Neural cell (in vitro differentiated cells): ENCODE measurements at regions not wholly inside any gene's neighbourhood (a gene's known extent, or its start where the extent isn't known, plus 50 kb on each side); places are given as distances from the start of the nearest gene placed in this dataset.

Experiments
- H2AFZ ChIP-seq: fragments of 200-600, 300-800 bp; sonication (generic), shearing (Covaris generic); 2 replicates; pipeline ENCODE4 v1.6.0; 2014; ENCODE audit warnings: low read depth, mild to moderate bottlenecking, antibody characterized with exemption, low read length, moderate library complexity
- H3F3A ChIP-seq: fragments of 200-600 bp; shearing (Covaris generic); 2 replicates; pipeline ENCODE4 v1.6.1; 2016; ENCODE audit warnings: mild to moderate bottlenecking, moderate library complexity, mixed read lengths, antibody characterized with exemption, low read length; ENCODE audit not compliant: insufficient read depth, poor library complexity, severe bottlenecking
- H3K27ac ChIP-seq: fragments of 200-600, 300-800 bp; sonication (generic), shearing (Covaris generic); 2 replicates; pipeline ENCODE4 v1.5.1; 2014; ENCODE audit warnings: mild to moderate bottlenecking, low read length, moderate library complexity
- H3K27me3 ChIP-seq: fragments of 300-800, 200-600 bp; sonication (generic), shearing (Covaris generic); 2 replicates; pipeline ENCODE4 v1.6.0; 2014; ENCODE audit warnings: mild to moderate bottlenecking, low read depth, low read length, moderate library complexity; ENCODE audit not compliant: insufficient read depth
- H3K36me3 ChIP-seq: fragments of 300-800, 200-600 bp; sonication (generic), shearing (Covaris generic); 2 replicates; pipeline ENCODE4 v1.5.1; 2014; ENCODE audit warnings: mild to moderate bottlenecking, antibody characterized with exemption, low read length, moderate library complexity; ENCODE audit not compliant: insufficient read depth
- H3K4me2 ChIP-seq: fragments of 300-800, 200-600 bp; sonication (generic), shearing (Covaris generic); 2 replicates; pipeline ENCODE4 v1.6.0; 2014; ENCODE audit warnings: mild to moderate bottlenecking, low read length
- H3K4me3 ChIP-seq: fragments of 300-800, 200-600 bp; sonication (generic), shearing (Covaris generic); 2 replicates; pipeline ENCODE4 v1.5.1; 2014; ENCODE audit warnings: mild to moderate bottlenecking, low read length, moderate library complexity
- H3K79me2 ChIP-seq: fragments of 200-600 bp; shearing (Covaris generic); replicated peaks from 2 replicates; pipeline ENCODE4 v1.6.0; 2014; ENCODE audit warnings: mild to moderate bottlenecking, low read length, moderate library complexity; ENCODE audit not compliant: insufficient read depth
- H3K9ac ChIP-seq: fragments of 300-800, 200-600 bp; sonication (generic), shearing (Covaris generic); 2 replicates; pipeline ENCODE4 v1.6.1; 2016; ENCODE audit warnings: mild to moderate bottlenecking, low read length, mixed read lengths
- H3K9me2 ChIP-seq: fragments of 200-600 bp; shearing (Covaris generic); 2 replicates; pipeline ENCODE4 v1.6.1; 2016; ENCODE audit warnings: mild to moderate bottlenecking, low read length, mixed read lengths; ENCODE audit not compliant: insufficient read depth
- H3K9me3 ChIP-seq: fragments of 200-600, 300-800 bp; sonication (generic), shearing (Covaris generic); 2 replicates; pipeline ENCODE4 v1.6.1; 2016; ENCODE audit warnings: mild to moderate bottlenecking, mixed run types, low read length, moderate library complexity, mixed read lengths
- H4K20me1 ChIP-seq: fragments of 200-600 bp; shearing (Covaris generic); 2 replicates; pipeline ENCODE4 v1.6.1; 2016; ENCODE audit warnings: mild to moderate bottlenecking, mixed run types; ENCODE audit not compliant: insufficient read depth
- CTCF ChIP-seq: fragments of 450-650 bp; IDR thresholded peaks from 2 replicates; pipeline ENCODE4 v1.5.1; 2014; ENCODE audit warnings: antibody characterized with exemption, mild to moderate bottlenecking, moderate library complexity; ENCODE audit not compliant: poor library complexity, severe bottlenecking
- EP300 ChIP-seq: fragments of 450-650 bp; conservative IDR thresholded peaks from 2 replicates; pipeline ENCODE4 v1.6.1; 2014; ENCODE audit warnings: antibody characterized with exemption, mild to moderate bottlenecking, moderate library complexity; ENCODE audit not compliant: poor library complexity, severe bottlenecking
- EZH2 ChIP-seq: fragments of 200-600, 300-800 bp; shearing (Covaris generic), sonication (generic); IDR thresholded peaks from 2 replicates; pipeline ENCODE4 v1.6.1; 2014; ENCODE audit warnings: antibody characterized with exemption, low read length, borderline replicate concordance, mild to moderate bottlenecking; ENCODE audit not compliant: insufficient read depth, poor library complexity, severe bottlenecking
- MXI1 ChIP-seq: fragments of 450-650 bp; conservative IDR thresholded peaks from 2 replicates; pipeline ENCODE4 v1.6.1; 2014; ENCODE audit warnings: antibody characterized with exemption, mild to moderate bottlenecking; ENCODE audit not compliant: poor library complexity, severe bottlenecking
- POLR2AphosphoS5 ChIP-seq: IDR thresholded peaks from 2 replicates; pipeline ENCODE4 v1.6.1; 2012
- RAD21 ChIP-seq: fragments of 450-650 bp; conservative IDR thresholded peaks from 2 replicates; pipeline ENCODE4 v1.6.1; 2014; ENCODE audit warnings: antibody characterized with exemption, mild to moderate bottlenecking, moderate library complexity
- REST ChIP-seq: IDR thresholded peaks from 2 replicates; pipeline ENCODE4 v1.6.1; 2012; ENCODE audit warnings: borderline replicate concordance
- SMC3 ChIP-seq: fragments of 450-650 bp; conservative IDR thresholded peaks from 2 replicates; pipeline ENCODE4 v1.6.1; 2014; ENCODE audit warnings: antibody characterized with exemption, mild to moderate bottlenecking, moderate library complexity; ENCODE audit not compliant: poor library complexity
- TAF1 ChIP-seq: IDR thresholded peaks from 2 replicates; pipeline ENCODE4 v1.6.1; 2012; ENCODE audit warnings: low read depth

- Histone ChIP-seq H3K9me3 (no peaks in the 10 kb centered on the region), H3K36me3 (no peaks in the 10 kb centered on the region), H3K9me2 (no peaks in the 10 kb centered on the region), H3K27me3 (no peaks in the 10 kb centered on the region), H4K20me1 (no peaks in the 10 kb centered on the region), H3F3A (no peaks in the 10 kb centered on the region), H3K9ac (no peak overlapping the region), H3K4me2 (no peak overlapping the region), H3K79me2 (no peaks in the 10 kb centered on the region), H3K4me3 (no peak overlapping the region), H3K27ac (no peak overlapping the region), H2AFZ (no peak overlapping the region)
- TF ChIP-seq REST (no peak), RAD21 (no peak), EP300 (no peak), POLR2AphosphoS5 (no peak), CTCF (no peak), EZH2 (no peak), TAF1 (no peak), MXI1 (no peak), SMC3 (no peak)
These were observed 136.1 kb upstream of the SULF2 start for GRCh38 chr20:47921408-47921807.

GRCh38 chr20:47917549-47918070, 132.3 kb upstream of the SULF2 start:
- Histone ChIP-seq H4K20me1 (no peaks in the 10 kb centered on the region), H3K9me3 (no peaks in the 10 kb centered on the region), H2AFZ (no peak overlapping the region), H3K4me2 (no peak overlapping the region), H3K27ac (no peak overlapping the region), H3K9ac (no peak overlapping the region), H3K27me3 (no peaks in the 10 kb centered on the region), H3K9me2 (no peaks in the 10 kb centered on the region), H3K36me3 (no peaks in the 10 kb centered on the region), H3K4me3 (no peak overlapping the region), H3K79me2 (no peaks in the 10 kb centered on the region), H3F3A (no peaks in the 10 kb centered on the region)
- TF ChIP-seq POLR2AphosphoS5 (no peak), TAF1 (no peak)

GRCh38 chr20:47915495-47915894, 130.2 kb upstream of the SULF2 start:
- Histone ChIP-seq H2AFZ (no peak overlapping the region), H4K20me1 (no peaks in the 10 kb centered on the region), H3K9me3 (no peaks in the 10 kb centered on the region), H3K27ac (no peak overlapping the region), H3K27me3 (no peaks in the 10 kb centered on the region), H3K4me3 (no peak overlapping the region), H3K9me2 (no peaks in the 10 kb centered on the region), H3K9ac (no peak overlapping the region), H3F3A (no peaks in the 10 kb centered on the region), H3K79me2 (no peaks in the 10 kb centered on the region), H3K4me2 (no peak overlapping the region), H3K36me3 (no peaks in the 10 kb centered on the region)
- TF ChIP-seq TAF1 (no peak), EP300 (no peak), POLR2AphosphoS5 (no peak), REST (no peak), EZH2 (no peak), CTCF (no peak), SMC3 (no peak), RAD21 (no peak), MXI1 (no peak)
